HAP-1 (cell line): ENCODE measurements at regions not wholly inside any gene's neighbourhood (a gene's known extent, or its start where the extent isn't known, plus 50 kb on each side); places are given as distances from the start of the nearest gene placed in this dataset.

Experiments
- DNase-seq, 2 experiments: peaks; one replicate each; pipeline ENCODE4 v3.0.0-alpha.2; 2016 to 2020; ENCODE audit warnings: low spot score in 2 of 2
- H3K27me3 ChIP-seq: fragments of 250-450 bp; sonication (Bioruptor Pico); 2 replicates; pipeline ENCODE4 v1.5.1; 2020; ENCODE audit warnings: low read depth, mild to moderate bottlenecking, moderate library complexity
- H3K36me3 ChIP-seq: fragments of 250-450 bp; sonication (Bioruptor Pico); replicated peaks from 2 replicates; pipeline ENCODE4 v1.5.1; 2020; ENCODE audit warnings: mild to moderate bottlenecking
- H3K4me1 ChIP-seq: fragments of 250-450 bp; sonication (Bioruptor Pico); 2 replicates; pipeline ENCODE4 v1.5.1; 2020; ENCODE audit warnings: mild to moderate bottlenecking
- H3K4me3 ChIP-seq: fragments of 250-450 bp; sonication (Bioruptor Pico); 2 replicates; pipeline ENCODE4 v1.5.1; 2020; ENCODE audit warnings: mild to moderate bottlenecking, moderate library complexity
- H3K9me3 ChIP-seq: fragments of 250-450 bp; sonication (Bioruptor Pico); 2 replicates; pipeline ENCODE4 v1.5.1; 2020; ENCODE audit warnings: mild to moderate bottlenecking, moderate library complexity
- in situ Hi-C: fragments of 300-500 bp; cut with MboI; formaldehyde crosslinking; loops from 3 replicates; pipeline ENCODE4 v1.14.3; 2020; ENCODE audit warnings: low sequenced_read_pairs, inconsistent platforms, mixed read lengths

GRCh38 chr1:224486801-224487583 is 52.4 kb upstream of the WDR26 start:
- no peak for DNase-seq

DNA sequence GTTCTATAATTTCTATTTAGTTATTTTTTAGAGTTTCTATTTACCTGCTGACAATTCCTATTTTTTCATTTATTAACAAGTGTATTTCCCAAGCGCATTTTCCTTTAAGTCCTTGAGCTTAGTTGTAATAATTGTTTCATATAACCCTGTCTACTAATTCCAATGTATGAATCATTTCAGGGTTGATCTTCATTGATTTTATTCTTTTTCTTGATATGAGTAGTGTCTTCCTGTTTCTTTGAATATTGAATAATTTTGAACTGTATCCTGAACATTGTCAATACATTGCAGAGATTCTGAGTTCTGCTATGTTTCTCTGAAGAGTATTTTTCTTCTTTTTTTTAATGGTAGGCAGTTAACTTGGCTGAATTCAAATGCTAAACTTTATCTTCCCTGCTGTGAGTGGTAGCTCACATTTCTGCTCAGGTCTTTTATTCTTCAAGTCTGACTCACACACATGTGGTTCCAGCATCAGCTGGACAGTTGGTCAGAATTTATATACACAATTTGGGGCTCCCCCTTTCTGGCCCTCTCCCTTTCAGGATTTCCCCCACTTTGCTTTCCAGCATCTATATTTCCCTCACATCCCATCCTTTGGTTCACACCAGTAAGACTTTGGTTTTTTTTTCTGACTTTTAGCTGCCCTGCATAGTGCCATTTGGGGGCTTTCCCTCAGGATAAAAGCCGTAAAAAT is 54.4 kb upstream of the WDR26 start:
- Histone ChIP-seq H3K9me3 (no peaks in the 10 kb centered on the region), H3K4me1 (no peaks in the 10 kb centered on the region), H3K27me3 (no peaks in the 10 kb centered on the region), H3K4me3 (no peak overlapping the region), H3K36me3 (no peaks in the 10 kb centered on the region)
- DNase-seq = no peak
- in situ Hi-C loops = no loop called here

More at GRCh38 chr1:224486801-224487583, 52.4 kb upstream of the WDR26 start:
- H3K4me3 ChIP-seq = no peak overlapping the region
- no peaks in the 10 kb centered on the region for H3K9me3 ChIP-seq
- in situ Hi-C loops = no loop called here
- H3K4me1 ChIP-seq = no peaks in the 10 kb centered on the region
- no peaks in the 10 kb centered on the region for H3K36me3 ChIP-seq
- H3K27me3 ChIP-seq = no peaks in the 10 kb centered on the region

- Histone ChIP-seq H3K27me3 (no peaks in the 10 kb centered on the region), H3K36me3 (no peaks in the 10 kb centered on the region), H3K4me1 (no peaks in the 10 kb centered on the region), H3K9me3 (no peaks in the 10 kb centered on the region), H3K4me3 (no peak overlapping the region)
- in situ Hi-C loops = no loop called here
- DNase-seq = no peak
Observed at GRCh38 chr1:224489534-224490365, 55.2 kb upstream of the WDR26 start.

GRCh38 chr1:224490549-224491537 is 56.2 kb upstream of the WDR26 start:
- H3K4me3 ChIP-seq = no peak overlapping the region
- H3K4me1 ChIP-seq = no peaks in the 10 kb centered on the region
- in situ Hi-C loops = no loop called here
- DNase-seq = no peak
- H3K27me3 ChIP-seq = no peaks in the 10 kb centered on the region
- no peaks in the 10 kb centered on the region for H3K36me3 ChIP-seq
- H3K9me3 ChIP-seq = no peaks in the 10 kb centered on the region

DNA sequence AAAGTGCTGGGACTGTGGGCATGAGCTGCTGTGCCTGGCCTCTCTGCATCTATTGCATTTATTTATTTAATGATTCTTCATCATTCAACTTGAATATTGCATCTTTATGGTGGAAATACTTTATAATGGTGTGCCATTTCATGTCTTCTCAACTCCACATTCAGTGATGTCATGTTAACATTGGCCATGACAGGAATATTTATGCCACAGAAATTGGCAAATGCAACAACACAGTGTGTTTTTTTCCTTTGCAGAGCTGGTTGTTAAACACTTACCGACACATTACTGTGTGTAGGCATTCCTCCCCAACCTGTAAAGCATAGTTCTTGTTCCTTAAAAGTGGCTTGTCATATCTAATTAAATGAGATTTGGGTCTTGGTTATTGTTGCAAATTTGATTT is 57.4 kb upstream of the WDR26 start:
- Histone ChIP-seq H3K36me3 (no peaks in the 10 kb centered on the region), H3K27me3 (no peaks in the 10 kb centered on the region), H3K9me3 (no peaks in the 10 kb centered on the region; the same call in 1 of the 2 replicates), H3K4me3 (no peak overlapping the region), H3K4me1 (no peaks in the 10 kb centered on the region)
- DNase-seq = no peak
- in situ Hi-C loops = no loop called here

DNA sequence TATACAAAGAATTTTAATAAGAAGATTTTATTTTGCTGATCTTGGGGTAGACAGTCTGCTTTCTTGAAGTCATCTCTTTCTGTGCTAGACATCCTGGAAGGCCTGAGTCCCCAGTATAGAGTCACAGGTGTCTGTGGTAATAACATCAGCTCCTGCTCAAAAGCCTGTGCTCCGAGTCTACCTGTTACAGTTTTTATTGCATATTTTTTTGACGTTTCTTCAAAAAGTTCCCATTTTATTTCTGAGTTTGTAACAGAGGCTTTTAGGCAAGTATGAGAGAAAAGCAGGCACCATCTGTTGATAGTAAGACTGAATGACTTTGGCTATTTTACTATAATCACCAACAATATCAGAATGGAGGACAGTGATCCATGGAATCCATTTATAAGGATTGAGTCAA is 58.0 kb upstream of the WDR26 start:
- Histone ChIP-seq H3K4me1 (no peaks in the 10 kb centered on the region; the same call in 1 of the 2 replicates), H3K4me3 (no peak overlapping the region), H3K27me3 (no peaks in the 10 kb centered on the region), H3K36me3 (no peaks in the 10 kb centered on the region), H3K9me3 (no peaks in the 10 kb centered on the region; the same call in 1 of the 2 replicates)
- in situ Hi-C loops = no loop called here
- DNase-seq = no peak

DNA sequence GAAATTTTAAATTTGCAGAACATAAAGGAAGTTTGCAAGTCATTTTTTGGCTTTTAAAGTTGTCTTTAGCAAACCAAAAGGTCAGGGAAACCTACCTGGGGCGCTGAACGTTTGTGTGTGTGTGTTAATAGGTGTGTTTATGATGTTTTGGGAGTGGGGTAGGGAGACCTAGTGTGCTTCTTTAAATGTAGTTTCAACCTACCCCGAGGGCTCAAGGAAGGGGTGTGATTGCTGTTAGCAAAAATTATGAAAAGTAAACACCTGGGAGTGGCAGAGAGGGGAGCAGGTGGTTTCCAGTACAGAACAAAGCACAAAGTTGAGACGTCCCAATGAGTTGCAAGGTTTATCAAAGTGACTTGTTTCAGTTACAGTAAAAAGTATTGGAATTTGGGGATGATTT is 58.7 kb upstream of the WDR26 start:
- Histone ChIP-seq H3K27me3 (no peaks in the 10 kb centered on the region), H3K4me3 (no peak overlapping the region), H3K9me3 (no peaks in the 10 kb centered on the region; the same call in 1 of the 2 replicates), H3K36me3 (no peaks in the 10 kb centered on the region), H3K4me1 (peaks cover 5% of the 10 kb centered on the region)
- no peak for DNase-seq
- in situ Hi-C loops = no loop called here

- Histone ChIP-seq H3K4me1 (peaks cover 16% of the 10 kb centered on the region), H3K36me3 (no peaks in the 10 kb centered on the region), H3K27me3 (no peaks in the 10 kb centered on the region), H3K9me3 (no peaks in the 10 kb centered on the region; the same call in 1 of the 2 replicates), H3K4me3 (no peak overlapping the region)
- in situ Hi-C loops = no loop called here
- no peak for DNase-seq
Observed at GRCh38 chr1:224494343-224494742, 59.7 kb upstream of the WDR26 start.

GRCh38 chr1:224495866-224496265 is 61.3 kb upstream of the WDR26 start:
- peaks cover 20% of the 10 kb centered on the region for H3K4me1 ChIP-seq
- H3K36me3 ChIP-seq = no peaks in the 10 kb centered on the region
- H3K4me3 ChIP-seq = no peak overlapping the region
- DNase-seq = no peak
- in situ Hi-C loops = no loop called here
- no peaks in the 10 kb centered on the region for H3K27me3 ChIP-seq
- H3K9me3 ChIP-seq = no peaks in the 10 kb centered on the region; the same call in 1 of the 2 replicates

DNA sequence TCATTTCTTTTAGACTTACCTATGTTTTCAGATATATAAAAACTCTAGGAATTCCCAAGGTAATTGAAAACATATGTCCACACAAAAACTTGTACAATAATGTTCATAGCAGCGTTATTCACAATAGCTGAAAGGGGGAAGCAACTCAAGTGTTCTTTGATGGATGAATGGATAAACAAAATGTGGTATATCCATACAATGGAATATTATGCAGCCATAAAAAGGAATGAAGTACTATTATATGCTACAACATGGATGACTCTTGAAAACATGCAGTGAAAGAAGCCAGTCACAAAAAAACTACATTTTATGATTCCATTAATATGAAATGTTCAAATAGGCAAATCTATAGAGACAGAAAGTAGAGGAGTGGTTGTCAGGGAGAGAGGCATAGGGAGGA is 62.2 kb upstream of the WDR26 start:
- in situ Hi-C loops = no loop called here
- Histone ChIP-seq H3K36me3 (no peaks in the 10 kb centered on the region), H3K4me1 (peaks cover 27% of the 10 kb centered on the region), H3K4me3 (no peak overlapping the region), H3K27me3 (no peaks in the 10 kb centered on the region), H3K9me3 (no peaks in the 10 kb centered on the region; the same call in 1 of the 2 replicates)
- DNase-seq = no peak

DNA sequence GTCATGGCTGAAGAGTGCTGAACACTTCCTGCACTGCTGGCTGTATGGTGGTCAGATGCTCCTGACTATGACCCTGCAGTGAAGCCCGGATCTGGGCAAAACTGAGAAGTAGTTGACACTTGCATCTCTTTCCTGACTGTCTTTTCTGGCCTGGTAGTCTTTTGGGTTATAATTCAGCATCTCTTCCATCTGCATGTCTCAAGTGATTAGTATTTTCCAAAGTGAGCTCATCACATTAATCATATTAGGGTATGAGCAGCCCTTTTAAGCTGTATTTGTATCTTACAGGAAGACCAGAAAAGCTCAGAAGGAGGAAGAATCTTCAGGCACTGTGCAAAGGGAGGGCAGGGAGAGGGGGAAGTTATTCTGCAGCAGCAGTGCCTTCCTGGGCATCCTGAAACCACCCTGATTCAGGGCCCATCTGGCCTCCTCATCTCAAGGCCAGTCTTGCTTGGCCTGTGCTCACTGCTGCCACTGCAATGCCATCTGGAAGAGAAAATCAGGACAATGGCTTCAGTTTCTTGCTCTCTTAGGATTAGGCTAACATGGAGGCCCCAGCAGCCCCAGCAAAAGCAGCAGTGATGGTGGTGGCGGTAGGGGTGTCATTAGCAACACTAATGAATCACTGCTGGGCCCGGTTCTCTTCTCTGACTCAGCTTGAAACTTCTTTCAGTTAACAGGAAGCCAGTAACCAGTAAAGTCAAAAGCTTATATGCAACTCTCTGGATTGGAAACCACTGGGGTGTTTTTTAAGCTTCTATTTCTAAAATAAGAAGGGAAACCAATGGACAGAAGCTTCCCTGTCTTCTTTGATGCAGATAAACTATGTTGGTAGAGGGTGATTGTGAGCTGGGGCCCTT is 63.3 kb upstream of the WDR26 start:
- H3K9me3 ChIP-seq = no peaks in the 10 kb centered on the region; the same call in 1 of the 2 replicates
- no peaks in the 10 kb centered on the region for H3K27me3 ChIP-seq
- in situ Hi-C loops = no loop called here
- no peak overlapping the region for H3K4me3 ChIP-seq
- peaks cover 36% of the 10 kb centered on the region for H3K4me1 ChIP-seq
- H3K36me3 ChIP-seq = no peaks in the 10 kb centered on the region
- peak in 1 of 2 experiments; percentile 32 for DNase-seq

GRCh38 chr1:224498574-224499170 is 64.1 kb upstream of the WDR26 start:
- no peak overlapping the region for H3K4me3 ChIP-seq
- no peaks in the 10 kb centered on the region for H3K36me3 ChIP-seq
- DNase-seq = peak; percentile 59 to 67
- no peaks in the 10 kb centered on the region; the same call in 1 of the 2 replicates for H3K9me3 ChIP-seq
- H3K27me3 ChIP-seq = no peaks in the 10 kb centered on the region
- in situ Hi-C loops = no loop called here
- H3K4me1 ChIP-seq = peaks cover 43% of the 10 kb centered on the region
